Mucosa of descending colon (tissue), 3 donors: ENCODE measurements at regions not wholly inside any gene's neighbourhood (a gene's known extent, or its start where the extent isn't known, plus 50 kb on each side); places are given as distances from the start of the nearest gene placed in this dataset.

Experiments
- ATAC-seq: fragments of 200-7000 bp; cut with Tn5 transposase; one replicate; pipeline ENCODE4 v1.9.1; 2020; ENCODE audit warnings: mild to moderate bottlenecking, moderate library complexity
- DNase-seq, 3 donors: peaks; one replicate each; pipeline ENCODE4 v3.0.0-alpha.2; 2020
- H3K36me3 ChIP-seq: fragments of 200-600 bp; one replicate; pipeline ENCODE4 v1.8.0; 2021; ENCODE audit warnings: low read depth, mild to moderate bottlenecking
- H3K4me1 ChIP-seq: fragments of 200-600 bp; one replicate; pipeline ENCODE4 v1.8.0; 2021; ENCODE audit warnings: low read depth, mild to moderate bottlenecking
- H3K4me3 ChIP-seq: fragments of 200-600 bp; one replicate; pipeline ENCODE4 v1.8.0; 2021; ENCODE audit warnings: mild to moderate bottlenecking
- H3K9me3 ChIP-seq: fragments of 200-600 bp; one replicate; pipeline ENCODE4 v1.8.0; 2021; ENCODE audit warnings: mild to moderate bottlenecking
- intact Hi-C, 2 donors: fragments of 100-400 bp; cut with DNase I in 1 of 2; cut with micrococcal nuclease in 1 of 2; formaldehyde crosslinking; loops; one replicate each; pipeline versions ENCODE4 v1.11.0 to v1.11.1; 2022; cut with DNase I, micrococcal nuclease
- TF ChIP-seq, protein P1 (sequence below): fragments of 200-600 bp; IDR thresholded peaks from one replicate; pipeline ENCODE4 v1.8.0; 2022; ENCODE audit warnings: antibody characterized with exemption, mild to moderate bottlenecking
- donor health status: DM: no; HTN: no; CAD: no; lungs with moderate emphysema.
- donor health status: DM: no; HTN: no; CAD: no.
- donor health status: DM: no; HTN: yes; CAD: no.

DNA sequence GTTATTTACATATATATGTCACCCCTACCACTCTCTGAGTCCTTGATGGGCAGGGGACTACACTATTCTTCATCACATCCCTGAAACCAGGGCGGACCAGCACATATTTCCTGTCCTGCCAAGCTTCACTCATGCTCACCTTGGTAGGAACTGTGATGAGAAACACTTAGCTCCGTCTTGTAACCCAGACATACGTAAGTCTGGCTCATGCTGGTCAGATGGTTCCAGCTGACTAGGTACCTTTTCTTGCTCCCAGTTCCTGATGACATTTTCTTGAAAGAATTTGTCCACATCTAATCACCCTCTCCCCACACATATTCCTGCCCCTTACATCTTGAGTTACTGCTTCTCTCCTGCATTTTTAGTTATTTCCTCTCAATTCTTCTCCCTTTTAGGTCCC is 122.2 kb upstream of the MYLIP start:
- intact Hi-C loops: no loop called here
- Histone ChIP-seq H3K36me3 (no peaks in the 10 kb centered on the region), H3K9me3 (no peaks in the 10 kb centered on the region), H3K4me3 (no peak overlapping the region), H3K4me1 (no peaks in the 10 kb centered on the region)
- DNase-seq (no peak), ATAC-seq (no peak)
- TF ChIP-seq, protein P1, sequence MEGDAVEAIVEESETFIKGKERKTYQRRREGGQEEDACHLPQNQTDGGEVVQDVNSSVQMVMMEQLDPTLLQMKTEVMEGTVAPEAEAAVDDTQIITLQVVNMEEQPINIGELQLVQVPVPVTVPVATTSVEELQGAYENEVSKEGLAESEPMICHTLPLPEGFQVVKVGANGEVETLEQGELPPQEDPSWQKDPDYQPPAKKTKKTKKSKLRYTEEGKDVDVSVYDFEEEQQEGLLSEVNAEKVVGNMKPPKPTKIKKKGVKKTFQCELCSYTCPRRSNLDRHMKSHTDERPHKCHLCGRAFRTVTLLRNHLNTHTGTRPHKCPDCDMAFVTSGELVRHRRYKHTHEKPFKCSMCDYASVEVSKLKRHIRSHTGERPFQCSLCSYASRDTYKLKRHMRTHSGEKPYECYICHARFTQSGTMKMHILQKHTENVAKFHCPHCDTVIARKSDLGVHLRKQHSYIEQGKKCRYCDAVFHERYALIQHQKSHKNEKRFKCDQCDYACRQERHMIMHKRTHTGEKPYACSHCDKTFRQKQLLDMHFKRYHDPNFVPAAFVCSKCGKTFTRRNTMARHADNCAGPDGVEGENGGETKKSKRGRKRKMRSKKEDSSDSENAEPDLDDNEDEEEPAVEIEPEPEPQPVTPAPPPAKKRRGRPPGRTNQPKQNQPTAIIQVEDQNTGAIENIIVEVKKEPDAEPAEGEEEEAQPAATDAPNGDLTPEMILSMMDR: no peak

DNA sequence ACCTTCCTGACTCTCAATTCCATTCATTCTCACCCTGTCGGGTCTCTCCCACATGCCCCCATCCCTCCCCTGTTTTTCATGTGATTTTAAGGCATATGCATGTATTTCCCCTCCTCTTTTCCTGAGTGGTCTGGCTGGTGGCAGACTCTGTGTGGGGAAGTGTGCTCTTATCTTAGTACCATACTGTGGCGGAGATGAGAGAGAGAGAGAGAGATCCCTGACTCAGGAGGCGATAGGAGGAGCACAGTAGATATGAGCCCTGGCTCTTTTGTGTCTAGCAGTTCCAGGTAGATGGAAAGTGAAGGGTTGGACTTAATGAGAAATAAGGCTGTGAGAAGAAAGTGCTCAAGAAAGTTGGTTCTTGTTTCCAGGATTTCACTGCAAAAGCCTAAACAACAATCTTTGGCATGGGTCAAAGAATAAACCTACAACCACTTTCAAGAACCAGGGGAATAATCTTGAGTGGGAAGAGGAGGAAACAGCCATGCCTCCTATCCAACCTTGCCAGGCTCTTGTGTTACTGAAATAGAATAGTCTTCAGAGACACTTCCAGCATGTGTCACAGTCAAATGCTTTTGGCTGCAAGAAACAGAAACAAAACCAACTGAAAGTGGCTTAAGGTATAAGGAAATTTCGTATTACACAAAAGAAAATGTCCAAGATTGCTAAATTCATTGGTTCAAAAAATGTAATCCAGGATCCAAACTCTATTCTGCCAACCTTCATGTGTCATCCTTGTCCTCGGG is 123.8 kb upstream of the MYLIP start:
- ATAC-seq: no peak
- no peaks in the 10 kb centered on the region for H3K9me3 ChIP-seq
- no peak for DNase-seq
- no peaks in the 10 kb centered on the region for H3K36me3 ChIP-seq
- H3K4me3 ChIP-seq: no peak overlapping the region
- TF ChIP-seq, protein P1: no peak
- no peaks in the 10 kb centered on the region for H3K4me1 ChIP-seq
- intact Hi-C loops: no loop called here

DNA sequence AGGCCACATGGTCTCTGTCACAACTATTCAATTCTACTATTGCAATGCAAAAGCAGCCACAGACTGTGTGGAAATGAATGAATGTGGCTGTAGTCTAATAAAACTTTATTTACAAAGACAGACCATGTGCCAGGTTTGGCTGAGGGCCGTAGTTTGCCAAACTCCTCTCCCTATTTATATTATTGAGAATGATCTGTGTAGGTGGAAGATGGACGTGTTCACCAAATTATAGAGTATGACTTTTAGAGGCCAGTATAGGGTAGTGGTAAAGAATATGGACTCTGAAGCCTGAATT is 125.7 kb upstream of the MYLIP start:
- H3K9me3 ChIP-seq: no peaks in the 10 kb centered on the region
- no peaks in the 10 kb centered on the region for H3K4me1 ChIP-seq
- DNase-seq (no peak), ATAC-seq (no peak)
- no peak overlapping the region for H3K4me3 ChIP-seq
- intact Hi-C loops: no loop called here
- H3K36me3 ChIP-seq: no peaks in the 10 kb centered on the region
- TF ChIP-seq, protein P1: no peak

DNA sequence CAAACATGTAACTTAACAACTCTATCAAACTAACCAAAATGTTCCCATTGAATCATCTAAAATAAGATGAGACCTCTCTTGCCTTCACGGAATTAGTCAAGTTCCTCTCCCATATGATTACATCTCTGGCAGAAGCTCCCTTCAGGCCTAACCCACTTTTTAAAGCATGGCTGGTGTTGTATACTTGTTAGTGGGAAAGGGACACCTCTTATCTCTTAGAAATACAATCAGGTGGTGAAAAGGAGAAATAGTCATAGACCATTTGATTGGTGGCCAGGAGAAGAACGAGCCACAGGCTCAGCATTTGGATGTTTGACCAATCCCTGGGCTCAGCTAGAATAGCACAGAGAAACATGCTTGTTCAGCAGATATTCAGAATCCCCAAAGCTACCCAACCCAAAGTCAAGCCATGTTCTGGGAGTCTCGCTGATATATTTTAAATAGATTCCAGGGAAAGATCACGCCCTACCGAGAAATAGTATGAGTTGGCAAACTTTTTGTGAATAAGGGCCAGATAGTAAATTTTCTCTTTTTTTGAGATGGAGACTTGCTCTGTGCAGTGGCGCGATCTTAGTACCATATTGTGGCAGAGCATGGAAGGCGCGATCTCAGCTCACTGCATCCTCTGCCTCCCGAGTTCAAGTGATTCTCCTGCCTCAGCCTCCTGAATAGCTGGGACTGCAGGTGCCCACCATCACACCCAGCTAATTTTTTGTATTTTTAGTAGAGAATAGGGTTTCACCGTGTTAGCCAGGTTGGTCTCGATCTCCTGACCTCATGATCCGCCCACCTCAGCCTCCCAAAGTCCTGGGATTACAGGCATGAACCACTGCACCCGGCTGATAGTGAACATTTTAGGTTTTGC is 126.3 kb upstream of the MYLIP start:
- H3K4me1 ChIP-seq: no peaks in the 10 kb centered on the region
- H3K36me3 ChIP-seq: no peaks in the 10 kb centered on the region
- DNase-seq: no peak
- TF ChIP-seq, protein P1: no peak
- no peak overlapping the region for H3K4me3 ChIP-seq
- no peaks in the 10 kb centered on the region for H3K9me3 ChIP-seq
- intact Hi-C loops: no loop called here
- no peak for ATAC-seq

DNA sequence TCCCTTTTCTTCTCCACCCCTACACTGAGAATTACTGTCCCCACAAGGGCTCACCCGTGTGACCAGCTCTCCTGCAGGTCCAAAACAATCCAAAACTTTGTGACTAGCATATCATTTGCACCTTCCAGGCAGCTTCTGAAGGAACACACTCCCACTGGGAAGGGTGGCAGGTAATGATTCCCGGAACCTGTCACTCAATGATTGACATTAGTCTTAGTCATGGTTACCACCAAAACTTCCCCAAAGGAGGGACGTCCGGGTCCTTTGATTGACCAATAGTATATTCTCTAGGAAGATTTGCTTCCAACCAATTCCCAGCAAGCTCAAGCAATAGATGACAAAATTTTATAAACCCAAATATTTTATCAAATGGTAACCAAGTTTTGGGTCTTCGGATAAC is 127.7 kb upstream of the MYLIP start:
- Histone ChIP-seq H3K9me3 (no peaks in the 10 kb centered on the region), H3K4me1 (no peaks in the 10 kb centered on the region), H3K4me3 (no peak overlapping the region), H3K36me3 (no peaks in the 10 kb centered on the region)
- TF ChIP-seq, protein P1: no peak
- ATAC-seq (no peak), DNase-seq (no peak)
- intact Hi-C loops: no loop called here
